Activated CD4-positive, alpha-beta T cell treated with anti-CD3 and anti-CD28 coated beads, Interleukin-10, Interleukin-2, amounts not matched to agents 100 ng/mL and 50 ng/mL, durations not matched to agents 16 hours and 8 hours (primary cell): ENCODE measurements at regions not wholly inside any gene's neighbourhood (a gene's known extent, or its start where the extent isn't known, plus 50 kb on each side); places are given as distances from the start of the nearest gene placed in this dataset.
"Not testable (repeated sequence)": the region's sequence is repeated elsewhere in the genome, so short reads cannot be mapped to it uniquely, and the experiment has no call there.

Experiments
- DNase-seq: peaks from one replicate; pipeline ENCODE4 v3.0.0-alpha.2; 2020

DNA sequence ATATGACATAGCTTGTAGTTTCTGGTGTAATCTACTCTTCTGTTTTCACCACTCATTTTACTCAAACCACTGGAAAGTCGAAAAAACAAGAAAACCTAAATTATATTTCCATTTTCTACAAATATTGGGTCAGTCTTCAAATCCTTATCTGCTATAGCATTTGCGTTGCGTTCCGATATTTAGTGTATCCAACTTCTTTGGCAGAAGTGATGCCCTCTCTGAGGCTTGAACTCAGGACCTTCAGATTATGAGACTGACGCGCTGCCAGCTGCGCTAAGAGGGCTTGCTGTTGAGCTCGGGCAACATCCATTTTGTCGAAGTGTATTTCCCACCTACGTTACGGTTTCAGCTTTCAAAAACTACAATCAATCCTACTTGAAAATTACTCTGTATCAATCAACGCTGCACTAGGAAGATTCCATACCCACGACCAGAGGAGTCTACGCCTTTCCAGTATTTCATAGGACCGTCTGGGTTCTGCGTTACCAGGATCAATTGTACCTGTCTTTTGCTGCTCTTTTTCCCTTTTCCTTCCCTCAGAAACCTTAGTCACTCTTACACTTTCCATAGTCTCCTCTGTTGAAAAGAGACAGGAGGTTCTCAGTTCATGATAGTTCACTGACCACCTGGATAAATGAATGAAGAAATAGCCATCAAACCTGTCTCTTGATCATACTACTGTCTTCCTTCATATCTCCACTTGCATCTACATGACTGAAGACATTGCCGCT, 140.5 kb upstream of the ZNF322 start:
- DNase-seq: not testable (repeated sequence)

DNA sequence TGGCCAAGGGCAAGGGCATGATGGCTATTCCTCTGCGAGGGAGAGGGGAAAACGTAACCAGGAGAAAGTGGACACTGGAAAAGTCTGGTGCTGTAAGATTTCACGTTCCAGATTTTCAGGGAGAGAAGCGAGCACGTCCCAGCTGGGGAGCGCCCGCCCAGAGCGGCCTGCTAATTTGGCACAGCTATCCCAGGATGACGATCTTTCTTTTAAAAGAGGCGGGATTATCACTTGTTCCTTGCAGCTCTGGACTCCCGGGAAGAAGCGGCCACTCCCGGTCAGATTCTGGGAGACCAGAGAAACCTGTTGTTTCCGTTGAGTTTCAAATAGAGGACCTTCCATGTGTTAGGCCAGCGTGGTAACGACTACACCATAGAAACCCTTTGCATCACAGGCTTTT, 144.2 kb upstream of the ZNF322 start:
- DNase-seq: not testable (repeated sequence)

DNA sequence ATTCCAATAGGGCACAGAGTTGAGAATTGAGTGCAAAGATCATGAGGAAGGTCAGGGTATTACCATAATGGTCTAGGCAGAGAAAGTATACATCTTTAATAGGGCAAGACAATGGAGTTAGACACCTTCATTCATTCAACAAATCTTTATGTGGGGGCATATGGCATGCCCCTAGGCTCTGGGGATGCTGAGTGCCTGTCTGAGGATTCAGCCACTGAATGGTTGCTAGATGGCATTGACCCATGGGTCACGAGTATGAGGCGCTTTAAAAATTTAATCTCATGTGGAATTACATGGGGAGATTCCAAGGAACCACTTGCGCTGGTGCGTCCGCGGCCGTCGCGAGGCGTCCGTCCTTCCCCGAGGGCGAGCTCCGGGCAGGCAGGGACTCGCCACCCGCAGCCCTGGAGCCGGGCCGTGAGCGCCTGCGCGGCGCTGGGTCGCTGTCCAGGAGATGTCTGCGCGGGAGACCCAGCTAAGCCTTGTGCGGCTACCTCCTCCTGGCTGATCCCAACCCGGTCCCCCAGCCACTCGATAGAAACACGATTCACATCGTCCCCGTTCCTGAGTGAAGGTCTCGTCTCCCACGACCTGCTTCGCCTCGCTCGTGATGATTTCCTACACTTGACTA, 152.1 kb upstream of the ZNF322 start:
- DNase-seq: not testable (repeated sequence)

DNA sequence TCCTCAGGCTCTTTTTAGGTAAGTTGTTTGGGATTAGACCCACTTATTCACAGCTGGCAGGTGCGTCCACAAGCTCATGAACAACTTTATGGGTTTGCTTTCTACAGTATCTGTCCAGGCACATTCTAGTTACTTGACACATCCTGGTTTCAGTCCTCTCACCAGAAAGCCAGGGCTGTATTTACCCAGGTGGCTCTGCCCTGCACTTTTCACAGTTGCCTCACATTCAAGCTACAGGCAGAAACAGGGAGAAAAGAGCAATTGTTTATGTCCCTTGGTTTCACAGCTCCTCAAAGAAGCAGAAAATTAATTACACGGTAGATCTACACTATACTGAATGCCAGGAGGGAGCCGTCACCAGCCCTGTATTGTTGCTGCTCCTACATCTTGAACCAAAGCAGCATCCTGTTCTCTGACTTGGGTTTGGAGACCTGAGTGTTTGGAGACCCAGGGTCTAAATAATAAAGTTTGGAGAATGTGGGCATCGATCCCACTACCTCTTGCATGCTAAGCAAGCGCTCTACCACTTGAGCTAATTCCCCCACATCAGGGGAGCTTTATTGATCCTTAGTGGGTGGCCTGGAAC, 159.2 kb upstream of the ZNF322 start:
- not testable (repeated sequence) for DNase-seq

DNA sequence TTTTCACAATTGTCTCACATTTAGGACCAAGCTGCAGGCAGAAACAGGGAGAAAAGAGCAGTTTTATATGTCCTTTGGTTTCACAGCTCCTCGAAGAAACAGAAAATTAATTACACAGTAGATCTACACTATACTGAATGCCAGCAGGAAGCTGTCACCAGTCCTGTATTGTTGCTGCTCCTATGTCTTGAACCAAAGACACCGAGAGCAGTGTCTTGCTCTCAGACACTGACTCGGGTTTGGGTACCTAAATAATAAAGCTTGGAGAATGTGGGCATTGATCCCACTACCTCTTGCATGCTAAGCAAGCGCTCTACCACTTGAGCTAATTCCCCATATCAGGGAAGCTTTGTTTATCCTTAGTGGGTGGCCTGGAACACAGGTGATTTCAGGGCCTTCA, 168.4 kb upstream of the ZNF322 start:
- not testable (repeated sequence) for DNase-seq

DNA sequence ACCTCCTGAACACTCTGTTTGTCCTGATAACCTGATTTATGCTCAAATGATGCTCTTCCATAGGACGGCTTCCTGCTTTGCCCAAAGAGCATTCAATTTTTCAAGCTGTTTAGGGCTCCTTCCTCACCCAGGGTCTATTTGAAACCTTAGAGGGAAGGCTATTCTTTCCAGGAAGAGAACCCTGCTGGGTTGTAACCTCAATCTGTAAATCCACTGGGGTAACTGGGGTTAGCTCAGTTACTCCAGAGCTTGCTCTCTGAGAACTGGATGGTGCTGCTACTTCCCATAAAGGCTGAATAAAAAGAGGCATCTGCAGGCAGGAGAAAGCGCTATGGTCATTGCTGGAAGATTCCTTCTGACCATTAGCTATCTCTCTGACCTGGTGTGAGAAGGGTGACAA, 169.9 kb upstream of the ZNF322 start:
- not testable (repeated sequence) for DNase-seq

DNA sequence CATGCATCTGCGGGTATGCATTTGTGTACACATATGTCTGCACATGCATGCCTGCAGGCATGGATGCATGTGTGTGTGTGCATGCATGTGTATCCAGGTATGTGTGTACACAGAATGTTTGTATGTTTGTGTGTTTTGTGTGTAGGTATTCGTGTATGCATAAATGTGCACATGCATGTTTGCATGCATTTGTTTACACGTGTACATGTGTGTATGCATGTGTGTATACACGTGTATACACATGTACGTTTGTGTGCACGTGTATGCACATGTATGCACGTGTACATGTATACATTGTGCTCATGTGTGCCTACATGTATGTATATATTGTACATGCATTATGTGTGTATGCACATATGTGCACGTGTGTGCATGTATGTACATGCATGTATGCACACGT, 171.4 kb upstream of the ZNF322 start:
- DNase-seq: not testable (repeated sequence)

DNA sequence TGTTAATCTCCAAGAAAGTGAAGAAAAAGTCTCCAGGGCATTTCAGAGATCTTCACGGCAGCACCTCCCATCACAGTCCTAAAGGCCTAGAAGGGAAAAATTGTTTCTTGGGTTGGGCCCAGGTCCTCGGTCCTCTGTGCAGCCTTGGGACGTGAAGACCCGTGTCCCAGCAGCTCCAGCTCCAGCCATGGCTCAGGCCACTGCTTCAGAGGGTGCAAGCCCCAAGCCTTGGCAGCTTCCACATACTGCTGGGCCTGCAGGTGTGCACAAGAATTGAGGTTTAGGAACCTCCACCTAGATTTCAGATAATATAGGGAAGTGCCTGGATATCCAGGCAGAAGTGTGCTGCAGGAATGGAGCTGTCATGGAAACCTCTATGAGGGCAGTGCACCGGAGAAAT, 176.2 kb upstream of the ZNF322 start:
- not testable (repeated sequence) for DNase-seq

DNA sequence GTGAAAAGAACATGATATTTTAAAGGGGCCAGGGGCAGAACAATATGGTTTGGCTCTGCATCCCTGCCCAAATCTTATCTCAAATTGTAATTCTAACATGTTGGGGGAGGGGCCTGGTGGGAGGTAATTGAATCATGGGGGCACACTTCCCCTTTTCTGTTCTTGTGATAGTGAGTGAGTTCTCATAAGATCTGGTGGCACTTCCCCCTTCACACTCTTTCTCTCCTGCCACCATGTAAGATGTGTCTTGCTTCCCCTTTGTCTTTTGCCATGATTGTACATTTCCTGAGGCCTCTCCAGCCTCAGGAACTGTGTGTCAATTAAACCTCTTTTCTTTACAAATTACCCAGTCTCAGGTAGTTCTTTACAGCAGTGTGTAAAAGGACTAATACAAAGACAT, 177.1 kb upstream of the ZNF322 start:
- DNase-seq: not testable (repeated sequence)

DNA sequence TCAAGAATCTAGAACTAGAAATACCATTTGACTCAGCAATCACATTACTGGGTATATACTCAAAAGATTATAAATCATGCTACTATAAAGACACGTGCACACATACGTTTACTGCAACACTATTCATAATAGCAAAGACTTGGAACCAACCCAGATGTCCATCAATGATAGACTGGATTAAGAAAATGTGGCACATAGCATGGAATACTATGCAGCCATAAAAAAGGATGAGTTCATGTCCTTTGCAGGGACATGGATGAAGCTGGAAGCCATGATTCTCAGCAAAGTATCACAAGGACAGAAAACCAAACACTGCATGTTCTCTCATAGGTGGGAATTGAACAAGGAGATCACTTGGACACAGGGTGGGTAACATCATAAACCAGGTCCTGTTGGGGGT, 185.3 kb upstream of the ZNF322 start:
- DNase-seq: not testable (repeated sequence)

DNA sequence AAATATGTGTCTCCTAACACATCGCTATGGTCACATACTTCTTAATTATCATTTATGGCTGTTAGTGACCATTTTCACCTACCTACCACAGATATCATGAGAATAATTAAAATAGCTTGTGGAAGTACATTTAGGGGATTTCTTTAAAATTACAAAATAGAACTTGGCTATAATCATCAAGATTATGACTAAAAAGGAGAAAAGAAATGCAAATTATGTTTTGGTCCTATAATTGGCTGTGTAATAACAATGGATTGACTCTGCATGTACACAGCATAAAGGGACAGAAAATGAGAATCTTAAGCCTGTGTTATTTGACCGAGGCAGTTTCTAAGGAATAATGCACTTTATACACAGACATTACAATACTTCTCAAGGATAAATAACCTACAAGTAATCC, 197.7 kb upstream of the ZNF322 start:
- not testable (repeated sequence) for DNase-seq

DNA sequence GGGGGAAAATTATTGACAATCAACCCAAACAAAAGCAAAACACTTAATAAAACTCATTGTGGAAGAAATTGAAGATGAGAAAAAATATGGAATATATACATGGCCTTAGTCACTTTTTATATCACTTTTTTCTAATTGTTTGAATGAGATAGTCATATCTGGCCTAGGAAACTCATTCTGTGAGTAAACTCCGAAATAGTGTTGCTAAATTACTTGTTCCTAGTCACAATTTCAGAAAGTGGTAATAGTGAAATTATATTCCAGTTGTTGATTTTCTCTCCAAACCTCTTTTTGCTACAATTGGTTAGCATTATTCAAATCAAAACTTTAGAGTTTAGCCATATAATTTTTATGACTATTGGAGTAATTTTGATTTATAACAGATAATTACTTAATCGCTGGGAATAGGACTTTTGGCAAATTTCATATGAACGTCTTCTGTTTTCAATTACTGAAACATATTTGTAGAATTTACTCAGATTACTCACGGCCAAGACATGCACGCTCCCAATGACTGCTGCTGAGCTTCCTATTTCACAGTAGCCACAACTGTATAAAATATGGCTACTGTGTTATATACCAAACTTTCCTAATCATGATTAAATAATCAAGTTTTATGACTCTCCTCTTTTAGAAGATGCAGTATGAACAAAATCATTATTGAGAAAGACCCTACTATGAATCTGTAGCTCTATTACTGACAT, 199.7 kb upstream of the ZNF322 start:
- peak; percentile 48 for DNase-seq

DNA sequence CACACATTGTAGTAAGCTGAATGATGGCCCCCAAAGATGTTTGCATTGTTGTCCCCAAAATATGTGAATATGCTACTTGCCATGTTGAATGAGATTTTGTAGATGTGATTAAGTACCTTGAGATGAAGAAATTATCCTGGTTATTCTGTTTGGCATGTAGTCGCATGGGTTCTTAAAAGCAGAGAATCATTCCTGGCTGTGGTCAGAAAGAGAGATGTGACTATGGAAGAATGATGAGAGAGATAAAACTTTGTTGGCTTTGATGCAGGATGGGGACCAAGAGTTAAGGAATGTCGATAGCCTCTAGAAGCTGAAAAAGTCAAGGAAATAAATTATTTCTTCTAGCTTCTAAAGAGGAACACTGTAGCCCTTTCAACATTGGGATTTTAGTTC, 200.2 kb upstream of the ZNF322 start:
- DNase-seq: not testable (repeated sequence)

DNA sequence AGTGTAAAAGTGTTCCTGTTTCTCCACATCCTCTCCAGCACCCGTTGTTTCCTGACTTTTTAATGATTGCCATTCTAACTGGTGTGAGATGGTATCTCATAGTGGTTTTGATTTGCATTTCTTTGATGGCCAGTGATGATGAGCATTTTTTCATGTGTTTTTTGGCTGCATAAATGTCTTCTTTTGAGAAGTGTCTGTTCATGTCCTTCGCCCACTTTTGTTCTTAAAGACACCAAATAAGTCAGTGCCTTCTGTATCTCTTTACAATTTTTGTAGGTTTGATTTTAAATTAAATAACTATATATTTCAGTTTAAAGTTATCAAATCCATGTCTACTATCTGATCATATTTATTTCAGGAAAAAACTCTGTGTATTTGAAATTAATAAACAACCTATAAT, 202.4 kb upstream of the ZNF322 start:
- DNase-seq: not testable (repeated sequence)

DNA sequence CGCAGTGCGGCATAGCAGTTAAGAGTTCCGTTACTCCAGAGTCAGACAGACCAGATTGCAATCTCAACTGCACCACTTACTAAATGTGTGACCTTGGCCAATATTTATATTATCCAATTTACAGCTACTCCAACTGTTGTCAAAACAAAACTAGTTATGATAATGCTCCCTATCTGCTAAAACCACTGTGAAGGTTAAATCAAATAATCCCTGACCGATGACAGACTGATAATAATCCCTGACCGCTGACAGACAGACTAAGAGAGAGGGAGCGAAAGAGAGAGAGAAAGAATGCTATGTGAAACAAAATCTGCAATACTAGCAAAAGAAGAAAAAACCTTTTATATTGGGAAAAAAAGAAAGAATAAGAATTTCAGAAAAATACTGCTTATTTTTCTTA, 204.1 kb upstream of the ZNF322 start:
- DNase-seq: not testable (repeated sequence)

DNA sequence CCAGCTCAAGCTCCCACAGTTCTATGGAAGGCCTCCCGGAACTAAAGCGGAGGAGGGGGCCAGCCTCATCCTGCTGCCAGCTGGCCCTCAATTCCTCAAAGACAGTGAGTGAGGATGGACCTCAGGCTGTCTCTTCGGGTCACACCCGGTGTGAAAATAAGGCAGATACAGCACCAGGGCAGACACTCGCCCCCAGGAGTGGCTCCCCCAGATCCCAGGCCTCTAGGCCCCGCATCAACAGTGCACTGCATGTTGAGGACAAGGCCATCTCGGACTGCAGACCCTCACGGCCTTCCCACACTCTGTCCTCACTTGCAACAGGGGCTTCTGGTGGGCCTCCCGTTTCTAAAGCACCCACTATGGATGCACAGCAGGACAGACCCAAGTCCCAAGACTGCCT, 239.2 kb upstream of the ZNF322 start:
- not testable (repeated sequence) for DNase-seq

DNA sequence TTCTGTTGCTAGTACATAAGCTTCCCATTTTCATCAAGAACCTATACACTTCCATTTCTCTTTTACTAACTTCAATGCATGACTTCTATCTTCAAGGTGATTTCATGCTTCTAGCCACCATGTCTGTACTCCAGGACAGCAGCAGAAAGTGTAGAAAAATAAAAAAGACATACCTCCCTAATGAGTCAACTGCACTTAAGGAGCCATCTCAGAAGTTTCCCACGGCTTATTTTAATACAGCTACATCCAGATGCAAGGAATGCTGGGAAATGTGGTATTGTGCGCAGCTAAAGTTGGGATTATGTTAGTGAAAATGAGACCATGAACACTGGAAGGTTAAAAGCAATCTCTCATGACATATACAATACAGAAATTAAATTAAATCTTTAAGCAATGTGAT, 264.7 kb upstream of the ZNF322 start:
- not testable (repeated sequence) for DNase-seq

DNA sequence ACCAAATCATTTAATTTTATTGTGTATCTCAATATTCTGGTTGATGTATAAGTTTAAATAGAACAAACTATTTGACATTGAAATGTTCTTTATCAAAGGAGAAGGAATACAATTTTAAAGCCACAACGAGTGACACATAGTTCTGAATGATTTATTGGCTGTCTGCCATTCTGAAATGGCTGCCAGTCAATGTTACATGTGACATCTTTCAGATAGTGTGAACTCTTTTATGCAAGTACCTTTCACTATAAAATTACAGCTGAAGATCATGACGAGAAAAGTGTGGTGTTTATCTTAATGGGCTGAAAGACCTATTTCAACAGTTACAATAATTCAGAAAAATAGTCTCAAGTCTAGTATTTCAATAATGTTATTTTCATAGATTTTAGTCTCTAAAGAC, 268.6 kb upstream of the ZNF322 start:
- not testable (repeated sequence) for DNase-seq

DNA sequence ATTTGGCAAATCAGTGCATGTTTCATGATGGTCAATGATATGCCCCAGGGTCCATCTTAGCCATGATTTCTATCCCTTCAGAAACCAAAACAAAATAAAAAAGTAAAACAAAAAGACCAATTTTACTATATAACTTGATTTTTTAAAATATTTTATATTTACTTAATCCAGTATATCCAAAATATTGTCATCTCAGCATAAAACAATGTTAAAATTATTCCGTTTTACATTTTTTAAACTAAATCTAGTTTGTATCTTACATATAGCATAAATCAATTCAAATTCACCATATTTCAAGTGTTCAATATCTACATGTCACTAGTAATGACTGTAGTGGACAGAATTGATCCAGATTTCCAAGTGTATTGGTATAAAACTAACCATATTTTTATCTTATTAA, 277.7 kb upstream of the ZNF322 start:
- not testable (repeated sequence) for DNase-seq

DNA sequence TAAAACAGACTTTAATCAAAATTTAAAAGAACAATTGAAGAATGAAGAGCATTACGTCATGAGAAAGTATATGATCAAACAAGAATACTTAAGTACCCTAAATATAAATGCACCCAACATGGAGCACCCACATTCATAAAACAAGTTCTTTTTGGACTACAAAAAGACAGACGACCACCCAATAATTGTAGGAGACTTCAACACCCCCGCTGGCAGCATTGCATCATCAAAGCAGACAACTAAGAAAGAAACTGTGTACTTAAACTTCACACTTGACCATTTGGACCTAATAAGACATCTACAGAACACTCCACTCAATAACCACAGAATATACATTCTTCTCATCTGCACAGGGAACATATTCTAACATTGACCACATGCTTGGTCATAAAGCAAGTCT, 291.7 kb upstream of the ZNF322 start:
- DNase-seq: not testable (repeated sequence)

DNA sequence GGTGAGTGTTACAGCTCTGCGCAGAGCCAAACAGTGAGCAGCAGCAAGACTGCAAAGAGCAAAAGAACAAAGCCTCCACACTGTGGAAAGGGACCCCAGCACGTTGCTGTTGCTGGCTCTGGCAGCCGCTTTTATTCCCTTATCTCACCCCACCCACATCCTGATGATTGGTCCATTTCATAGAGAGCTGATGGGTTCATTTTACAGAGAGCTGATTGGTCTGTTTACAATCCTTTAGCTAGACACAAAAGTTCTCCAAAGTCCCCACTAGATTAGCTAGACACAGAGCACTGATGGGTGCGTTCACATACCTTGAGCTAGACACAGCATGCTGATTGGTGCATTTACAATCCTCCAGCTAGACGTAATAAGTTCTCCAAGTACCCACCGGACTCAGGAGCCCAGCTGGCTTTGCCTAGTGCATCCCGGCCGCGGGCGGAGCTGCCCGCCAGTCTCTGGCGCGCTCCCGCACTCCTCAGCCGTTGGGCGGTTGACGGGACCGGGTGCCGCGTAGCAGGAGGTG, 291.4 kb upstream of the PRSS16 start:
- DNase-seq: peak; percentile 86

DNA sequence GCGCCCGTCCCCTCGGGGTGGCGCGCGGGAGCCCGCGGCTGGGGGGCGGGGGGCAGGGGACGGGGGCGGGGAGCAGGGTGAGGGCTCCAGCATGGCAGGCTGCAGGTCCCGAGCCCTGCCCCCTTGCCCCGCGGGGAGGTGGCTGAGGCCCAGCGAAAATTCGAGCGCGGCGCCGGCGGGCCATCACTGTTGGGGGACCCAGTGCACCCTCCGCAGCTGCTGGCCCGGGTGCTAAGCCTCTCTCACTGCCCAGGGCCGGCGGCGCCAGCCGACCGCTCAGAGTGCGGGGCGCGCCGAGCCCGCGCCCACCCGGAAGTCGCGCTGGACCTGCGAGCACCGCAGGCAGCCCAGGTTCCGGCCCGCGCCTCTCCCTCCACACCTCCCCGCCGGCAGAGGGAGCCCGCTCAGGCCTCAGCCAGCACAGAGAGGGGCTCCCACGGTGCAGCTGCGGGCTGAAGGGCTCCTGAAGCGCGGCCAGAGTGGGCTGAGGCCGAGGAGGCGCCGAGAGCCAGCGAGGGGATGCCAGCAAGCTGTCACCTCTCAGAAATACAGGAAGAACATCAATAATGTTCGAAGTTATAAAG, 290.8 kb upstream of the PRSS16 start:
- peak; percentile 91 for DNase-seq
